ENCODE measurements at regions not wholly inside any gene's neighbourhood (a gene's known extent, or its start where the extent isn't known, plus 50 kb on each side); places are given as distances from the start of the nearest gene placed in this dataset.

DNA sequence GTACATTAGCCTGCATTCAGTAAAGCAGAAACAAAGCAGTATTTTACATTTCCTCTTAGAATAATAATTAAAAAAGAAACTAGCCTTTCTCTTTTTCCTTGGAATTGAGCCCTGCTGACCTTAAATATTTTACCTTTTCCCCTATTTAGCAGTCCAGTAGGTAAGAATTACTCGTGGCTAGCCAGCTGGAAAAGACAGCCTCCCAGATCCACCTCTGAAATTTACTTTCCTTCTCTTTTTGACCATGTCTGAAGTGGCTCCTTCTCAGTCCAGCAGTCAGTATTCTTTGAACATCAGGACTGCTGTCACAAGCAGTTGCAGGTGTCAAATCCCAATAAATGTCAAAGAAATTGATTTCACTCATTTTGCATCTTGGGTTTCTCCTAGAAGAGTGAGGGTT is 311.5 kb upstream of the DCBLD2 start:
- no peaks in the 10 kb centered on the region for H4K20me1 ChIP-seq (ENCODE audit: insufficient read depth, low read length)
- H3K27me3 ChIP-seq (ENCODE audit: insufficient read depth, low read length) = no peaks in the 10 kb centered on the region
- no peaks in the 10 kb centered on the region for H3K79me2 ChIP-seq (ENCODE audit: insufficient read depth, low read length)
- no peaks in the 10 kb centered on the region for H3K4me1 ChIP-seq (ENCODE audit: insufficient read depth, low read length)
- no peak overlapping the region for H3K27ac ChIP-seq (ENCODE audit: low read depth, low read length)
- H3K36me3 ChIP-seq (ENCODE audit: insufficient read depth, low read length) = no peaks in the 10 kb centered on the region
- no peak overlapping the region for H2AFZ ChIP-seq (ENCODE audit: low read length)
- TF ChIP-seq, protein P1, sequence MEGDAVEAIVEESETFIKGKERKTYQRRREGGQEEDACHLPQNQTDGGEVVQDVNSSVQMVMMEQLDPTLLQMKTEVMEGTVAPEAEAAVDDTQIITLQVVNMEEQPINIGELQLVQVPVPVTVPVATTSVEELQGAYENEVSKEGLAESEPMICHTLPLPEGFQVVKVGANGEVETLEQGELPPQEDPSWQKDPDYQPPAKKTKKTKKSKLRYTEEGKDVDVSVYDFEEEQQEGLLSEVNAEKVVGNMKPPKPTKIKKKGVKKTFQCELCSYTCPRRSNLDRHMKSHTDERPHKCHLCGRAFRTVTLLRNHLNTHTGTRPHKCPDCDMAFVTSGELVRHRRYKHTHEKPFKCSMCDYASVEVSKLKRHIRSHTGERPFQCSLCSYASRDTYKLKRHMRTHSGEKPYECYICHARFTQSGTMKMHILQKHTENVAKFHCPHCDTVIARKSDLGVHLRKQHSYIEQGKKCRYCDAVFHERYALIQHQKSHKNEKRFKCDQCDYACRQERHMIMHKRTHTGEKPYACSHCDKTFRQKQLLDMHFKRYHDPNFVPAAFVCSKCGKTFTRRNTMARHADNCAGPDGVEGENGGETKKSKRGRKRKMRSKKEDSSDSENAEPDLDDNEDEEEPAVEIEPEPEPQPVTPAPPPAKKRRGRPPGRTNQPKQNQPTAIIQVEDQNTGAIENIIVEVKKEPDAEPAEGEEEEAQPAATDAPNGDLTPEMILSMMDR (IDR thresholded peaks at IDR 0.05; ENCODE audit: extremely low read depth, low read depth, low read length) = no peak
- no peaks in the 10 kb centered on the region for H3K9me3 ChIP-seq (ENCODE audit: low read depth, low read length)
- no peak for DNase-seq (ENCODE audit: insufficient read length, low spot score, missing footprints)
- H3K4me2 ChIP-seq (ENCODE audit: insufficient read depth, low read length) = no peak overlapping the region
- no peak overlapping the region for H3K4me3 ChIP-seq (ENCODE audit: insufficient read depth, low read length)

DNA sequence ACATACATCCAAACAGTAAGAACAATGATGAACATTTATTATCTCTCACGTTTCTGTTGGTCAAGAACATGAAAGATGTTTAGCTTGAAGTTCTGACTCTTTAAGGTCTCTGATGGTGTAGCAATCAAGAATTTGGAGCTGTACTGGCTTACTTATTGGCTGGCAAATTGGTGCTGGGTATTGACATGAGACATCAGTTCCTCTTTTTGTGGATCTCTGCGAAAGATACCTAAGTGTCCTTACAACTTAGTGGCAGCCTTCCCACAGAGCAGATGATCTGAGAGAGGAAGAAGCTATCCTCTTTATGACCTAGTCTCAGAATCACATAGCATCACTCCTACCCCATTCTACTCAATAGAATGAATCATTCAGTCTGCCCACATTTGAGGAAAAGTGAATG is 309.8 kb upstream of the DCBLD2 start:
- no peaks in the 10 kb centered on the region for H3K27me3 ChIP-seq (ENCODE audit: insufficient read depth, low read length)
- TF ChIP-seq, protein P1 (IDR thresholded peaks at IDR 0.05; ENCODE audit: extremely low read depth, low read depth, low read length) = no peak
- no peak overlapping the region for H3K27ac ChIP-seq (ENCODE audit: low read depth, low read length)
- H2AFZ ChIP-seq (ENCODE audit: low read length) = no peak overlapping the region
- H4K20me1 ChIP-seq (ENCODE audit: insufficient read depth, low read length) = no peaks in the 10 kb centered on the region
- H3K4me1 ChIP-seq (ENCODE audit: insufficient read depth, low read length) = no peaks in the 10 kb centered on the region
- no peak overlapping the region for H3K4me2 ChIP-seq (ENCODE audit: insufficient read depth, low read length)
- no peaks in the 10 kb centered on the region for H3K79me2 ChIP-seq (ENCODE audit: insufficient read depth, low read length)
- no peaks in the 10 kb centered on the region for H3K36me3 ChIP-seq (ENCODE audit: insufficient read depth, low read length)
- H3K4me3 ChIP-seq (ENCODE audit: insufficient read depth, low read length) = no peak overlapping the region
- H3K9me3 ChIP-seq (ENCODE audit: low read depth, low read length) = no peaks in the 10 kb centered on the region
- no peak for DNase-seq (ENCODE audit: insufficient read length, low spot score, missing footprints)

DNA sequence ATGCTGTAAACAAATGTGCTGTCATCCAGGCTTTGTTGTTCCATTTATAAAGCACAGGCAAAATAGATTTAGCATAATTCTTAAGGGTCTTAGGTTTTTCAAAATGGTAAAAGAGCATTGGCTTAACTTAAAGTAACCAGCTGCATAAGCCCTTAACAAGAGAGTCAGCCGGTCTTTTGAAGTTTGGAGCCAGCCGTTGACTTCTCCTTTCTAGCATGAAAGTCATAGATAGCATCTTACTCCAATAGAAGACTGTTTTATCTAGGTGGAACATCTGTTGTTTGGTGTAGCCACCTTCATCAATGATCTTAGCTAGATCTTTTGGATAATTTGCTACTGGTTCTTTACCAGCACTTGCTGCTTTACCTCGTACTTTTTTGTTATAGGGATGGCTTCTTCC is 297.5 kb upstream of the DCBLD2 start:
- H3K9me3 ChIP-seq (ENCODE audit: low read depth, low read length) = no peaks in the 10 kb centered on the region
- H3K4me2 ChIP-seq (ENCODE audit: insufficient read depth, low read length) = no peak overlapping the region
- H2AFZ ChIP-seq (ENCODE audit: low read length) = no peak overlapping the region
- H3K4me3 ChIP-seq (ENCODE audit: insufficient read depth, low read length) = no peak overlapping the region
- no peaks in the 10 kb centered on the region for H4K20me1 ChIP-seq (ENCODE audit: insufficient read depth, low read length)
- no peaks in the 10 kb centered on the region for H3K4me1 ChIP-seq (ENCODE audit: insufficient read depth, low read length)
- no peaks in the 10 kb centered on the region for H3K27me3 ChIP-seq (ENCODE audit: insufficient read depth, low read length)
- H3K36me3 ChIP-seq (ENCODE audit: insufficient read depth, low read length) = no peaks in the 10 kb centered on the region
- TF ChIP-seq, protein P1 (IDR thresholded peaks at IDR 0.05; ENCODE audit: extremely low read depth, low read depth, low read length) = no peak
- DNase-seq (ENCODE audit: insufficient read length, low spot score, missing footprints) = no peak
- H3K79me2 ChIP-seq (ENCODE audit: insufficient read depth, low read length) = no peaks in the 10 kb centered on the region
- H3K27ac ChIP-seq (ENCODE audit: low read depth, low read length) = no peak overlapping the region

DNA sequence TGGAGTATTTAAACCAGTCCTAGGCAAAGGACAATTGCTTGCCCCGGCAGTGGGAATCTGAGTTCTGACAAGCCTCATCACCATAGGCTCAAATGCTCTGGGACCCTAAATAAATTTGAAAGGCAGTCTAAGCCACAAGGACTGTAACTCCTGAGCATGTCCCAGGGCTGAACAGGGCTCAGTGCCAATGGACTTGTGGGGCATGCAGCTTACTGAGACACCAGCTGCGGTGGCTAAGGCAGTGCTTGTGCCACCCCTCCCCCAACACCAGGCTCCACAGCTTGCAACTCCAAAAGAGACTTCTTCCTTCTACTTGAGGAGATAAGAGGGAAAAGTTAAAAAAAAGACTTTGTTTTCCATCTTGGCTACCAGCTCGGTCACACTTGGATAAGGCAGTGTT is 289.7 kb upstream of the DCBLD2 start:
- no peaks in the 10 kb centered on the region for H3K4me1 ChIP-seq (ENCODE audit: insufficient read depth, low read length)
- no peak overlapping the region for H3K4me2 ChIP-seq (ENCODE audit: insufficient read depth, low read length)
- no peak overlapping the region for H3K4me3 ChIP-seq (ENCODE audit: insufficient read depth, low read length)
- no peak overlapping the region for H3K27ac ChIP-seq (ENCODE audit: low read depth, low read length)
- TF ChIP-seq, protein P1 (IDR thresholded peaks at IDR 0.05; ENCODE audit: extremely low read depth, low read depth, low read length) = no peak
- H3K36me3 ChIP-seq (ENCODE audit: insufficient read depth, low read length) = no peaks in the 10 kb centered on the region
- H3K9me3 ChIP-seq (ENCODE audit: low read depth, low read length) = no peaks in the 10 kb centered on the region
- H2AFZ ChIP-seq (ENCODE audit: low read length) = no peak overlapping the region
- H4K20me1 ChIP-seq (ENCODE audit: insufficient read depth, low read length) = no peaks in the 10 kb centered on the region
- no peaks in the 10 kb centered on the region for H3K79me2 ChIP-seq (ENCODE audit: insufficient read depth, low read length)
- no peaks in the 10 kb centered on the region for H3K27me3 ChIP-seq (ENCODE audit: insufficient read depth, low read length)
- peak; percentile 36 for DNase-seq (ENCODE audit: insufficient read length, low spot score, missing footprints)

Measured in osteoblast (primary cell).